Activated CD4-positive, alpha-beta T cell treated with anti-CD3 and anti-CD28 coated beads for 24 hours (primary cell): ENCODE measurements at regions not wholly inside any gene's neighbourhood (a gene's known extent, or its start where the extent isn't known, plus 50 kb on each side); places are given as distances from the start of the nearest gene placed in this dataset.

Experiments used
- DNase-seq, 2 donors: peaks; one replicate each; pipeline ENCODE4 v3.0.0-alpha.2; 2020; ENCODE audit warnings: low read depth in 2 of 2

DNA sequence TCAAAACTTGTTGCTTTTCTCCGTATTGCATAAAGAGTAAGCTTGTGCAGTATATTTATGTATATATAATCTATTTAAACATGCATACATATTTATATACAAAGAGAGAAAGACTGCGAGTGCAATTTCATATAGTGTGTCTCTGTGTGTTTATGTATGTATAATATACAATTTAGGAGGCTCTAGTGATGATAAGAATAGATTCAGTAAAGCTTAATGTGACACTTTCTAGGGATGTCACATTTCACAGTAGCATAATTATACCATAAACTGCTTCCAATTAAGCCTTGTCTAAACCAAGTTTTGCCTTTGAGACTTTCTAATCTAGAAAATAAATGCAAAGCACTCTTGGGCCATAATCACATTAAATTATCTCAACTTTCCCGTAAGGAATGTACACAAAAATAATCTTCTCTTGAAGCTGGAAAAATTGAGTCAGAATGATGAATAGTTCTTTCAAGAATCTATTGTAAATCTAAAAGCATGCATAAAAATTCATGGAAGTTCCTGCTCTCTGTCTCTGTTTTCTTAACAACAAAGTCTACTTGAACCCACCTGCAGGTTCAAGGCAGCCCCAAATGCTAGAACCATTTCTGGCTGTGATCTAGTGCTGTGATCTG lies 114.1 kb upstream of the NPY2R start:
- DNase-seq, result no peak

DNA sequence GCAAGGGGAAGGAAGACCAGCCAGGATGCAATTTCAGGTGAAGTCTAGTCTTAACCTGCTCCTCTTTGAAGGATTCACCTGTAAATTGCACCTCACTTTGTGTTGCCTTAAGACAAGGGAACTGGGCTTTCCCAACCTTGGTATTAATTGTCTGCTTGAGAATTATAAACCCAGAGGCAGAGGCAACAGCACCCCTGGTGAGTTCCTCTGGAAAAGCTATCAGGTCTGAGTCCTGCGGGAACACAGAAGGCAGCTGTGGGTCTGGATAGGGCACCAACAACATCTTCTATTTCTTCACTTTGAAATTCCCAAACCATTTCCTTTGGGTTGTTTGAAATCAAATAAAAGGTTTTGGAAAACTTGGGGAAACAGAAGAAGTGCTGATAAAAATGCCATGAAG lies 109.2 kb upstream of the NPY2R start:
- no peak for DNase-seq

DNA sequence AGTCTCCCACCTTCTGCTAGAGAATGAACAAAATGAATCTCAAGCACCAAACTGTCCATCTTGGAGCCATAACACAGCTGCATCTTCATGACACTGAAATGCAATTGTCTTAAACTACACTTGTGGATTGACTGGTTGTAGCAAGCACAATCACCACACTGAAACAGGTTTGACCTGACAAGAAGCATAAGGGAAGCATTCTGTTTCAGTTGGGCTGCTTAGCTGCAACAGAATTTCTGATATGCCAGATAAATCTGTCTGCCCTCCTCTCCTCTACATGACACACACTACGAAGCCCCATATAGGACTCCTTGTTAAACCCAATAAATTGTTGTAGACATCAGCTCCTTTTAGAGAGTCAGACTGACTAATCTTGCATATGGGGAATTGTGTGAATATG lies 101.8 kb upstream of the NPY2R start:
- no peak for DNase-seq

DNA sequence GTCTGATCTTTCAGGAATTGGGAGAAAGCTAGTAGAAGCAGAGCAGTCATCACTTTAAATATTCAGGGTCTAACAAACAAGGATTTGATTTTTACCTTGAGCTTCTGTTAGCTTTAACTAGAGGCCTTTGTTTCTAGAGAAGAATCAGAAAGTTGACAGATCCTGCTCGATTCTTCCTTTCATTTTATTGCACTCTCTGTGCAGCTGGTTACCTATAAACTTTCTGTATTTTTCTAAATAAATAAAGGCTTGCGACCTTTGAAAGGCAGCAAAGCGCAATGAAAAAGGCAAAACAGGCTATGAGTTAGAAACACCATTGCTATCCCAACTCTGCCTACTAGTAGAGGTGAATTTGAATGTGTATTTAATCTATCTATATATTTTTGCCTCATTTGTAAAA lies 101.4 kb upstream of the NPY2R start:
- no peak for DNase-seq

DNA sequence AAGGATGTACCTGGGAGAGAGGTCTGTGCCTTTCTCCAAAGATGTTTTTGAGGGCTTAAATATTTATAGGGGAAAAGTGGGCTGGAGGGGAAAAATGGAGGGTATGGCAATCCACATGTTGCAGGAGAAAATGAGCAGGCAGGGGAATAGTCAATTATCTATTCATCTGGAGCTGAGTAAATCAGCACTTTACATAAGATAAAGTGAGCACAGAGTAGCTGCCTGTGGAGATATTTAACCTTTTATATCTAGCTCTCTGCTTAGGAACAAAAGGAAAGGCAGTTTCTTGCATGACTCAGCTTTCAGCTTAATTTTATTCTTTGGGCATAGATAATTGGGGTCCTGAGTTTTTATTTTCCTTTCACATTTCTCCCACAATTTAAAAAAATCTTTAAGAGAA lies 93.6 kb upstream of the NPY2R start:
- DNase-seq, result no peak

DNA sequence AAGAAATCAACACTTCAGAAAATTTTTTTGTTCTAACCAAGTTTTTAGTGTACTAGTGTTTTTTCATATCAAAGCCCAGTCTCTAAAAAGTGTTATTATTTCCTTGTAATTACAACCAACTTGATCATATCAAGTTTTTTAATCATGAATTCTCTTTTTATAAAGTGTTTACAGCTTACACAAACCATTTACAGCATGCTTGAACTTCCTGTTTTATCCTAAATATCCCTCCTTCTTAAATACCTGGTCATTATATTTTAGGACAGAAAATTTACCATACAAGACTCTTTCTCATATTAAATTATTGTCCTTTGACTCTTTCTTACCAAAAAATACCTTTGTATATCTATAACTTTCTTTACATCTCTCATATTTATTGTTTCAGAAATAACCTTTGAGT lies 89.4 kb upstream of the NPY2R start:
- DNase-seq, result no peak

DNA sequence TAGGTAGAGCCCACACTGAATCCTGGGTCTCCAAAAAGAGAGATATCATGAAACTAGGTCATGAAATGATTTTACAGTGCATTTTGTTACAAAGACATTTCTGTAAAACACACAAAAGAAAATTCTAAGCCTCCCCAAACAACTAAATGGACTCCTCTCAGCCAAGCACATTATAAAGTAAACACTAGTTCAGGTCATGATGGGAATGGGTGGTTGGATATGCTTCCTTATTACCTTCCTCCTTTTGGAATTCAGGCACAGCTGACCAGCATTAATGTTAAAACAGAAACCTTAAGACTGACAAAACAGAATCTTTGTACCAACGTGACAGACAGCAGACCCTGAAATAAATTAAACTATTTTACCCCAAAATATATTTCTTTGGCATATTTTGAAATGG lies 87.9 kb upstream of the NPY2R start:
- DNase-seq, result no peak

DNA sequence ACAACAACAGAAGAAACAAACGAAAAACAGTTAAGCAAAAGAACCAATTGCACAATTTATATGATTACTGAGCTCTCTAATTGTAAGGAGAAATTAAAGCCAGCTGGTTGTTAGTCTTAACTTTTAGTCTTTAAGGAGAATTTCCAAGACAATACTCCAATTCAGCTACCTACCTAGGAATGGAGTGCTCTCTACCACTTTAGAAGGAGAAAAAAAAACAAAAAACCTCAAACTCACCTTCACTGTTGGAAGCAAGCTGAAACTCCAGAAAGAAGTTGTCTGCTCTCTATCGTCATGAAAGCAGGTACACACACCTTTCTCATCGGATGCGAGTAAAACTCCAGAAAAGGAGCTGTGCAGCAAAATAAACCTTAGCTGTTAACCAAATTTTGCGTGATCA lies 86.1 kb upstream of the NPY2R start:
- no peak for DNase-seq

DNA sequence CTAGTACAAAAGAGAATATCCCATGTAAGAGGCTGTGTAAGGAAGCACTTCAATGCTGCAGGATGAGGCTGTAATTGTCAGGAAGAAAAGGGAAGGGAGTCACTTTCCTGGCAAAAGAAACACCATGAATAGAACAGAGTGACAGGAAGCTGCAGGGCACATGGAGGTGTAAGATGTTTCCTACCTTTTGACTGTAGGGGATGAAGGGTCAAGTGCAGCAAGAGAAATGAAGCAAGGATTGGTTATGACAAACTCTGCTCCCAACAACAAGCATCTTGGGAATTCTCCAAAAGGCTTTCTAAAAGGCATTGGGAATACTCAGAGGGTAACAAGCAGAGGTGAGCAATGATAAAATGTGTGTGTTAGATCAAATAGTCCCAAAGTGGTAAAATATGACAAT lies 74.3 kb upstream of the NPY2R start:
- DNase-seq, result no peak

DNA sequence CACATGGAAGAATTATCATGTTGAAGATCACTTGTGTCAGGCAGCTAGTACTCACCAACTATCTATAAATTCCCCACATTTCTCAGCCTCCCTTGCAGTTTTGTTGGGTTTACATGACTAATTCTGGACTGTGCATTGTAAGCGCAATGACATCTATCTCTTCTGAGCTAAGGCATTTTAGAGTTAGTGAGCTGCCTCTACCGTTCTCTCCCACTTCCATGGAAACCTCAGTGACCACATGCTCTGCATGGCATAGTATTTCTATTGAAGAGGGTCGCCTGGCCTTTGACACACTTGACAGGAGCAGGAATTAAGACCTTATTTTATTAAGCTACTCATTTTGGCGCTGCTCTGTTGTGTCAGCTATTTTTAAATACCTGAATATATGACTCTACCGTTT lies 67.5 kb upstream of the NPY2R start:
- no peak for DNase-seq

DNA sequence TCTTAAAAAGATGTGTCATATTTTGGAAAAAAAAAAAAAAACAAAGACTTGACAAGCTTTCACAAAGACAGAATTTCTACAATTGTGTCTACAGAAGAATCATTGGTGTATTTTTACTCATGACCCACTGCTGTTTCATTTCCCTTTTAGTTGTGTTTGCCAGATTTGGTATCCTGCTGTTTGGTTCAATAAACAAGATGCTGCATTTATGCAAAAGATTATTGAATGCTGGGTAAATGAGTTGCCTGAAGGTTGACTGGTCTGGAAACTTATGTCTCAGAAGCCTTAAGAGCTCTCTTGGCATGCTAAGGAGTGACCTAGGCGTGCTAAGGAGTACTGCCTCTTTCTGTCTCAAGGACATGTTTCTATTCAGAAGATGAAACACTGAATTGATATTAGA lies 64.9 kb upstream of the NPY2R start:
- no peak for DNase-seq
